Choroid plexus epithelial cell (primary cell): ENCODE measurements at regions not wholly inside any gene's neighbourhood (a gene's known extent, or its start where the extent isn't known, plus 50 kb on each side); places are given as distances from the start of the nearest gene placed in this dataset.
"Not testable (repeated sequence)": the region's sequence is repeated elsewhere in the genome, so short reads cannot be mapped to it uniquely, and the experiment has no call there.

Experiments used
- DNase-seq: peaks from one replicate; pipeline ENCODE4 v3.0.0-alpha.2; 2010; ENCODE audit warnings: low read depth
- H3K4me3 ChIP-seq: 2 replicates; pipeline ENCODE4 v1.5.1; 2011; ENCODE audit warnings: low read depth, mild to moderate bottlenecking, control low read depth, low read length, moderate library complexity
- CTCF ChIP-seq: conservative IDR thresholded peaks from 2 replicates; pipeline ENCODE4 v1.5.1; 2011; ENCODE audit warnings: low read depth, mild to moderate bottlenecking, control low read depth, inconsistent platforms, low read length, moderate library complexity

- DNase-seq = no peak
- no peak overlapping the region for H3K4me3 ChIP-seq
- no peak for TF ChIP-seq CTCF
These were observed 88.2 kb upstream of the GPR50 start for GRCh38 chrX:151088221-151088620.

DNA sequence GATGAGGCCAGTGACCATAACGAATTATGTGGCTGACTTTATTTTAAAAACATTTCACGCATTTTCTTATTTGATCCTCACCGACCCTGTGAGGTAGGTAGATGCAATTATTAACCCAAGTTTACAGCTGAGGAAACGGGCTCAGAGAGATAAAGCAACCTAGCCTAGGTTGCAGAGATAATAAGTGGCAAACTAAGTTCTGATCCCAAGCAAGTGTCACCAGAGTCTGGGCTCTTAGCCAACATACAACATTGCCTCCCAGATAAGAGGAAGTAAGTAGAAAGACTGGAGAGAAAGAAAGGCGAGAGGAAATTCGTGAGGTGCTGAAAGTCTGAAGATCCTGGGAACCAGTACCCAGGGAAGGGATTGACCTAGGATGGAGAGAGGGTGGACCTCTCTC lies 77.4 kb upstream of the GPR50 start:
- DNase-seq = no peak
- TF ChIP-seq CTCF = no peak
- no peak overlapping the region for H3K4me3 ChIP-seq

DNA sequence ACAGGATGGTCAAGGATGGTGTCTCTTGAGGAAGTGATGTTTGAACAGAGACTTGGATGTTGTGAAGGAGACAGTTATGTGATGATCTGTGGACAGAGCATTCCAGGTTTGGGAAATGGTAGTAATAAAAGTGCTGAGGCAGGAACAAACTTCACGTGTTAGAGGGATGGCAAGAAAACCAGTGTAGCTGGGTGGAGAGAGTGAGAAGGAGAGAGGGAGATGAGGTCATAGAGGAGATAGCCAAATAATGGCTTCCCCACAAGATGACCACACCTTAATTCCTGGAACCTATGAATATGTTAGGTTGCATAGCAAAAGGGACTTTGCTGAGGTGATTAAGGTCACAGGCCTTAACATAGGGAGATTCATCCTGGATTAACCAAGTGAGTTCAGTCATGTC lies 75.6 kb upstream of the GPR50 start:
- no peak overlapping the region for H3K4me3 ChIP-seq
- no peak for TF ChIP-seq CTCF
- no peak for DNase-seq

GRCh38 chrX:151113200-151113599 lies 63.2 kb upstream of the GPR50 start:
- not testable (repeated sequence) for DNase-seq, H3K4me3 ChIP-seq
